GM18498 (cell line): ENCODE measurements at regions not wholly inside any gene's neighbourhood (a gene's known extent, or its start where the extent isn't known, plus 50 kb on each side); places are given as distances from the start of the nearest gene placed in this dataset.
A peak's percentile ranks its signal among the peaks of the same experiment; 100 is the strongest.

Experiments used
- ATAC-seq: cut with Tn5 transposase; IDR thresholded peaks from one replicate; pipeline ENCODE4 v1.9.1; 2021; ENCODE audit warnings: mild to moderate bottlenecking, moderate library complexity; ENCODE audit not compliant: unreplicated experiment

- ATAC-seq = no peak
Observed at GRCh38 chr3:107904536-107905066, 186.2 kb downstream of the CD47 start.

GRCh38 chr3:107899990-107900651 is 190.7 kb downstream of the CD47 start:
- ATAC-seq = no peak

GRCh38 chr3:107897471-107898061 is 193.3 kb downstream of the CD47 start:
- ATAC-seq = no peak

GRCh38 chr3:107894998-107895397 is 195.8 kb downstream of the CD47 start:
- ATAC-seq = no peak

- no peak for ATAC-seq
Observed at GRCh38 chr3:107892955-107893624, 197.7 kb downstream of the CD47 start.

GRCh38 chr3:107884719-107885460 is 205.9 kb downstream of the CD47 start:
- ATAC-seq = no peak

- ATAC-seq = no peak
Observed at GRCh38 chr3:107884028-107884427, 206.8 kb downstream of the CD47 start.

GRCh38 chr3:107882881-107883280 is 207.9 kb downstream of the CD47 start:
- no peak for ATAC-seq

GRCh38 chr3:107882261-107882660 is 208.6 kb downstream of the CD47 start:
- no peak for ATAC-seq

GRCh38 chr3:107881509-107881908 is 209.3 kb downstream of the CD47 start:
- ATAC-seq = no peak

GRCh38 chr3:107880702-107881101 is 210.1 kb downstream of the CD47 start:
- ATAC-seq = no peak

- no peak for ATAC-seq
Observed at GRCh38 chr3:107877936-107878335, 212.9 kb downstream of the CD47 start.

GRCh38 chr3:107870943-107871638 is 219.7 kb downstream of the CD47 start:
- no peak for ATAC-seq

GRCh38 chr3:107870096-107870495 is 220.7 kb downstream of the CD47 start:
- no peak for ATAC-seq

GRCh38 chr3:107868449-107868848 is 222.4 kb downstream of the CD47 start:
- no peak for ATAC-seq

GRCh38 chr3:107861904-107862303 is 228.9 kb downstream of the CD47 start:
- peak; percentile 86 for ATAC-seq

- no peak for ATAC-seq
Observed at GRCh38 chr3:107861422-107861821, 229.4 kb downstream of the CD47 start.
